Muscle of back (tissue), 3 donors: ENCODE measurements at regions not wholly inside any gene's neighbourhood (a gene's known extent, or its start where the extent isn't known, plus 50 kb on each side); places are given as distances from the start of the nearest gene placed in this dataset.
"Not testable (repeated sequence)": the region's sequence is repeated elsewhere in the genome, so short reads cannot be mapped to it uniquely, and the experiment has no call there.

ENCODE experiments used
- DNase-seq, 3 donors: peaks; one replicate each; pipeline versions ENCODE4 v3.0.0 to v3.0.0-alpha.2; 2013

DNA sequence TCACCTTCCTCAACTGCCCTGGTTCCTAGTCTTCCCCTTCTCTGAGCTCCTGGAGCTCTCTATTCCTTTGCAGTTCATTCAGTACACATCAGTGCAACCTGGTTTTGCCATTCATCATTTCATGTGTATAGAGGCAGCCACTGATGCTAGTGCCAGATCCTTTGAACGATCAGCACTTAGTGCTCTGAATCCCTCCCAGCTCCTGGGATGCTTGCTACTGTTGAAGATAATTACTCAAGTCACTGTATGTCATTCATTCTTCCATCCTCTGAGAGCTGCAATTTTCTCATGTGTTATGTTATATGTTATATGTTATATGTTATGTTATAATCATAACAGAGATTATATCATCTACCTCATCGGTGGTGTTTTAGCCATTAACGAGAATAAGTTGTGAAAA, 98.5 kb upstream of the UXS1 start:
- DNase-seq: no peak

- no peak for DNase-seq
Observed at GRCh38 chr2:106288873-106289272, 94.8 kb upstream of the UXS1 start.

GRCh38 chr2:106285237-106285829, 91.2 kb upstream of the UXS1 start:
- DNase-seq: no peak

DNA sequence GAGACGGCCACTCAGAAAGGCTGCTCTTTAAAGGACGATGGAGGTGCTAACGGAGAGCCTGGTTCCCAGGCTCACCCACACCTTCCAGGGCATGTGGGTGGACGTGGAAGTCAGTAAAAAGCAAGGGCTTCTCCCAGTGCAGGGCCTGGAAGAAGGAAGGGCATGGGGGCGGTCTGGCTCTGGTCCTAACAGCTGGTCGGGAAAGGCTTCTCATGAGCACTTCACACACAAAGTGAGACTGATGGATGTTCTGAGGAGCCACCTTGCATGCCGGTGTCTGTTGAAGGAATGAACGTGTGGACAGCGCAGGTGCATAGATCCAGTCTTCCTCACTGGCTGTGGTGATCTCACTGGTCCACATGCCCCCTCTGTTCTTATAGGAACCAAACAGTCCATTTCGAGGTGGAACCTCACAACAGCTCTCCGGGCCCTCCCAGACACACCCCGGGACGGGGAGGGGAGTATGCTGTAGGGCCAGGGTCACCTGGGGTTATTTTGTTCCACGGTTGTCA, 90.6 kb upstream of the UXS1 start:
- no peak for DNase-seq

GRCh38 chr2:106284255-106284654, 90.2 kb upstream of the UXS1 start:
- DNase-seq: no peak

GRCh38 chr2:106283228-106284152, 89.4 kb upstream of the UXS1 start:
- not testable (repeated sequence) for DNase-seq

DNA sequence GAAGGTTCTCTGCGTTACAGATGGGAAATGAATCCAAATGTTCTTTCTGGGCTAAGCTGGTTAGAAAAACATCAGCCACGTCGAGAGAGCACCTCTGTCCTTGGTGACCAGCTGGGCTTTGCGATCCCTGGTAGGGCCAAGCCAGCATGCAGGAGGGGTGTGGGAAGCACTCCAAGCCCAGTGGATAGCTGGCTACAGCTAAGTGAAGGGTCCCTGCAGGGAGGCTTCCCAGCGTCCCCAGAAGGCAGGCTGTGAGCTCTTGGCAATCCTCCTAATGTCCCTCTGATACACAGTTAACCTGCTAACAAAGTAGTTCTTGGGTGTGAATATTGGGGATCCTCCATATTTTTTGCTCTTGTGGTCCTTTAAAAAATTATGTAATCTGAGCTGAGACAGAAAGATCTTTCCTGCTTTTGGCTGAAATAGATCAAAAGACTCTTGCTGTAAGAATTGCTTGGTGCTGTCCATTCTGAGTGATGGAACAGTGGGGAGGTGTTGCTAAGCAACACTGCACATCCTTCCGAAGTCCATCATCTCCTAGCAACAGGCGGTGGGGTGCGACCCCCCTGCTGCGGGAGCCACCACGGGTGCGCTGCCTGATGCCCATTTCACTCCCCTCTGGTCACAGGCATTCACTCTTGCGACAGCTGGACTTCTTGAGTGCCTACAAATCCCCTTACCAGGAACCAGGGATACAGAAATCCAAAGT, 88.5 kb upstream of the UXS1 start:
- peak in 1 of 3 donors; percentile 23 for DNase-seq

GRCh38 chr2:106281907-106282430, 87.9 kb upstream of the UXS1 start:
- DNase-seq: not testable (repeated sequence)

DNA sequence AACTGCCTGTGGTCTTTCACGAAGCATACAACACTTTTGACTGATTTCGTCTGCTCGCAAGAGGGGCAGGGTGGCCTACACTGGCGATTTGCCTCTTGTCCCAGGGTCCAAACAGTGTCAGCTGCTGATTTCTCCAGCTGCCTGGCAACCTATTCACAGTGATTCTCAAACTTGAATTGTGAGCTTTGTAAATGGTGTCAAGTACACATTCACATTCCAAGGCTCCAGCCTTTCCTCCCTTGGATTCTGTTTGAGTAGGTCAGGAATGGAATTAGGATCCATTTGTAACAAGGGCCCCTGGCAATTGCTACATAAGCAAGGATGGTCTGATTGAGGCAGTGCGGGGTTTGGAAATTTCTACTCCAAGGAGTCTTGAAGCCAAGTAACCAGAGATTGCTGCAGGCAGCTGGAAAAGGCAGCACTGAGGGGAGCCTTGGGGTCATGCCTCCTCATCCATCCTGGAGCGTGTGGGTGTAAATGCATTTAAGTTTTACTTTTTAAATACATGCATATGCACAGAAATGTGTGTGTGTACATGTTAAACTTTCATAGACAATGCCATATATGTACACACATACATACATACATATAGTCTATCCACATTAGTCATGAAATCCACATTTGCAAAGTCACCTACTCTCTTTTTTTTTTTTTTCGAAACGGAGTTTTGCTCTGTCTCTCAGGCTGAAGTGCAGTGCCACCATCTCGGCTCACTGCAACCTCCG, 86.8 kb upstream of the UXS1 start:
- DNase-seq: peak in 1 of 3 donors; percentile 36

DNA sequence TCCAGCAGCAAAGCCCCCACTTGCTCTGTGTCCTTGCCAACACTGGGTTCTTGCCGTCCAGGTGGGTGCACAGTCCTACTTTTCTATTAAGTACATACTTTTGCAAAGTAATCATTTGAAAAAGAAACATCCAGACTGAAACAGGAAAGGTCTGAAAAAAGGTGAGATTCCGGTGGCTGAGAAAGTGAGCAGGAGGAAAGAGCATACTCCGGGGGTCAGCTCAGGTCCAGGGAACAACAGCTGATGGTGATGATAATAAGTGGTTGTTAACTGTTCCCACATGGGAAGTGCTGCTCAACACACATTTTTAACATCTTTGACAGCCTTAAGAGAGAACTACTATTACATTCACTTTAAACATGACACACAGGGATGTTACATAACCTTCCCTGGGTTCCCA, 86.1 kb upstream of the UXS1 start:
- DNase-seq: no peak

DNA sequence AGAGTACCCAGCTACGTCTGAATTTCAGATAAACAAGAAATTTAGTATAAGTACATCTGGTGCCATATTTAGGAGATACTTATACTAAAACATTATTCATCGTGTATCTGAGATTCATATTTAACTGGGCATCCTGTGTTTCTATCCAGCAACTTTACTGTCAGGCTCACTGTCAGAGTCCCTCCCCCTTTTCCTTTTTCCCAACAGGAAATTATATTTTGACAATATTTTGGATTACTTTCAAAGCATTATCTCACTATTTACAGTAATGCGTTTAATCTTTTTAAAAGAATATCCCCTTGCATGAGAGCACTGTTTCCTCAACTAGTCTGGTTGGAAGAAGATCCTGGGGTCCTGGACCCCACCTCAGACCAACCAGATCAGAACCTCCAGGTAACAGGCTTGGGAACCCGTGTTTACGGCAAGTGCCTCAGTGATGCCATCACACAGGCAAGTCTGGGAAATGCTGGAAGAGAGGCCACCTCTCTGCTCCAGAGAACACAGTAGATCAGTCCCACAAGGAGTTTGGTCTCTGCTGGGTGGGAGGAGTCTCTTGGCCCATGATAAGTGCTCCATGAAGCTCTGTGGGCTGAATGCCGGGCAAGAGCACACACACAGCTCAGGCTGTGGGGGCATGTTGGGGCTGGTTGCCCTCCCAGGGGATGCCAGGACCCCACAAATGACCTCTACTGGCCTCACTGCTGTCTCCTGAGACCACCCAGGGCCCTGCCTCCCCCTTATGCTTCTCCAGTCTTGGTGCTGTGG, 84.2 kb upstream of the UXS1 start:
- no peak for DNase-seq

DNA sequence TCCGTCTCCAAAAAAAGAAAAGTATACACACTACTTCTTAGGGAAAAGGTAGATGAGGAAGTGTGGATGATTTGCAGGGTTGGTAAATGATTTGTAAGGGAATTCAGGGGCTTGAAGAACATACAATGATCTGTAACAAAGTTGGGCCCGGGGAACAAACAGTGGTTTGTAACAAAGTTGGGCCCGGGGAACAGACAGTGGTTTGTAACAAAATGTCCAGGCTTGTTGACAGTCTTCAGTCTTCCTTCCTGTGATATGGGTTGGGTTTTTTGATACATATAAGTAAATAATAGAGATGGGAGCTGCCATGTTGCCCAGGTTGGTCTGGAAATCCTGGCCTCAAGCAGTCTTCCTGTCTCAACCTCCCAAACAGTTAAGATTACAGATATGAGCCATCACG, 83.3 kb upstream of the UXS1 start:
- DNase-seq: no peak

DNA sequence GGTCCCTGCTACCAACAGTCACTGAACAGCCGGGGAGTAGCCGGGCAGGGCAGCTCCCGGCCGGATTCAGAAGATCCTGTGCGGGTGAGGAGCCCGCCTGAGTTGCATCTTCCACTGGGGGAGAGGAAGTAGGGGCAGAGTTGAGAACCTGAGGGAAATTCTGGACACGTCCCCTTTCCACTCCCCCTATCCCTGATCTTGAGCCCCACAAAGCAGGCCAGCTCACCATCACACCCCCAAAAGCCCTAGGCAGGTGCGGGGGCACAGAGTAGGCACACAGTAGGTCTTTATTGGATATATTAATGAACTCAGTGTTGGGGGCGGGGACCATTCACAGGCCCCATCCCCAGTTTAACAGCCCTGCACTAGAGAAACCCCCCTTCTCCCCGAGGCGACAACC, 81.9 kb upstream of the UXS1 start:
- DNase-seq: no peak

- peak in 1 of 3 donors; percentile 50 for DNase-seq
Observed at GRCh38 chr2:106274668-106275067, 80.6 kb upstream of the UXS1 start.

- no peak for DNase-seq
Observed at GRCh38 chr2:106272216-106272807, 78.2 kb upstream of the UXS1 start.

GRCh38 chr2:106270471-106270891, 76.4 kb upstream of the UXS1 start:
- no peak for DNase-seq

DNA sequence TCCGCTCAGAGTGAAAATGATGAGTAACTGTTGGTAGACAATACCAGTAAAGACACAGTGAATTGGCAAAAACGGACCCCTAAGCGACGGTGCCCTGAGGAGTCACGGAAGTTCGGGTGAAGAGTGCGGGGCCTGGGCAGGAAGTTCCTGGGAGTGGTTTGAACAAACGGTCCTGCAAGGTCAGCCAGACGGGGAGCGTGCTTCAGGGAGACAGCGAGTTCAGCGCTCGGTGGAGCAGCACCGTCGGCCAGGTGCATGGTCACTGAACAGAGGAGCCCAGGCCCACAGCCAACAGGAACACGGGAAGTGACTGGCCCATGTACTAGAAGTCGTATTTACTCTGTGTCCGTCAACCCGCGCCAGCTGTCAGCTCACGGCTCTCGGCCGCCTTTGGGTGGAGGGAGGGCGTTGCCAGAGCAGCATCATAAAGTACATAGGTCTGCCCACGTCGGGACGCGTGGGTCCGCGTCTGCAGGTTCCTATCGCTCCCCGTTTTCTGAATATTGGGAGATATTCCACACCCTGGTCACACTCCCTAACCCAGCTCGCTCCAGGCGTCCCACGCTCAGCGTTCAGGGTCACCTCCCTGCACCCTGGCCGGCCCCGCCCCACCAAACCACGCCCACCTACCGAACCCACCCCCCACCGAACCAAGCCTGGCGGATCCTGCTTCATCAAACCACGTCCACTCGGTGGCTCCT, 75.6 kb upstream of the UXS1 start:
- peak in 1 of 3 donors; percentile 41 for DNase-seq

DNA sequence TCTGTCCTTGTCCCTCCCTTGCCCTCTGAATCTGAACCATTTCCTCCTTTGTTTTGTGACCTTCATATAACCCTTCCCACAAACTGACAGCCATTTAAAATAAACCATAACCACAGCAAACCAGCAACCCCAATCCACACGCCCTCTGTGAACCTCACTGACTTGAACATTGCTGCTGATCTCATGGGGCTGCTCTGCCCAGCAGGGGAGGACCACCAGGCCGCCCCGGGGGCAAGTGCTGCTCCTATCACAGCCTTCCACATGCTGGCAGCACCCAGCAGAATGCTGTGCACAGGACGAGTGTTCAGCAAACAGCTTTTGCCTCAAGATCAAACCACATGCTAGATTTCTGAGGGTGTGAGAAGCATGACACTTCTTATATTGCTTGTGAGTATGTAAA, 73.9 kb upstream of the UXS1 start:
- no peak for DNase-seq

DNA sequence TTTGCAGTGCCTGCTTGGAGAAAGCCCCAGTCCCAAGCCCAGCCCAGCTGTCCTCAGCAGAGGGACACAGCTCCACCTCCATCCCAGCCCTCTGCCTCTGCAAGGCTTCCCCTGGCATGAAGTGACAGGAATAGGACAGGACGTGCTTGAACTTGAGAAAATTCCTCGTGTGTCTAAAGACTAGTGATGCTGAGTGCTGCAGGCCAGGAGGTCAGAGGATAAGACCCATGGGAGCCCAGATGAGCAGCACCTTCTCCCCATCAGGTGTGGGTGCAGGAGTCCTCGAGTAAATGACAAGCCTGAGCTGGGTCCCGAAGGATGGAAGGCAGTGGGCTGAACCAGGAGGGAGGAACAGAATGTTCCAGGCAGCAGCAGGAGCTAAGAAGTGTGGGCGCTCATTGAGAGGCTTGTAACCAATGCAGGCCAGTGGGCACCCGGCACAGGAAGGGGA, 67.8 kb upstream of the UXS1 start:
- DNase-seq: no peak

DNA sequence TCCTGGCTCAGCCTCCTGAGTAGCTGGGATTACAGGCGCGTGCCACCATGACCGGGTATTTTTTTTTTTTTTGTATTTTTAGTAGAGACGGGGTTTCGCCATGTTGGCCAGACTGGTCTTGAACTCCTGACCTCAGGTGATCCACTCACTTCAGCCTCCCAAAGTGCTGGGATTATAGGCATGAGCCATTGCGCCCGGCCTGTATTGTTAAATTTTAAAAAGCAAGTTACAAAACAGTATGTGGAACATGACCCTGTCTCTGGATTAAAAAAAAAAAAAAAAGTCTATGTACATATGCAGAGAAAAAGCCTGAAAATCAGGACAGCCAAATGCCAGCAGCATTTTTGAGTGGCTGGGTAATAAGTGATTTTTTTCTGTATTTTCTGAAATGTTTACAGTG, 64.8 kb upstream of the UXS1 start:
- DNase-seq: not testable (repeated sequence)
